Ishikawa (cell line): ENCODE measurements at regions not wholly inside any gene's neighbourhood (a gene's known extent, or its start where the extent isn't known, plus 50 kb on each side); places are given as distances from the start of the nearest gene placed in this dataset.

ENCODE experiments used
- CEBPB ChIP-seq: IDR thresholded peaks from 2 replicates; pipeline ENCODE4 v1.6.1; 2012
- CREB1 ChIP-seq: IDR thresholded peaks from 2 replicates; pipeline ENCODE4 v1.6.1; 2012; ENCODE audit warnings: low read depth
- EGR1 ChIP-seq: IDR thresholded peaks from 2 replicates; pipeline ENCODE4 v1.6.1; 2012
- EP300 ChIP-seq: IDR thresholded peaks from 2 replicates; pipeline ENCODE4 v1.6.1; 2012; ENCODE audit warnings: borderline replicate concordance
- FOXM1 ChIP-seq: IDR thresholded peaks from 2 replicates; pipeline ENCODE4 v1.6.1; 2012; ENCODE audit warnings: low read depth, borderline replicate concordance
- MAX ChIP-seq: IDR thresholded peaks from 2 replicates; pipeline ENCODE4 v1.6.1; 2012
- NFIC ChIP-seq: IDR thresholded peaks from 2 replicates; pipeline ENCODE4 v1.6.1; 2012
- RAD21 ChIP-seq: IDR thresholded peaks from 2 replicates; pipeline ENCODE4 v1.6.1; 2012; ENCODE audit warnings: low read depth
- TAF1 ChIP-seq: IDR thresholded peaks from 2 replicates; pipeline ENCODE4 v1.6.1; 2012; ENCODE audit warnings: low read depth, mild to moderate bottlenecking
- TCF12 ChIP-seq: IDR thresholded peaks from 2 replicates; pipeline ENCODE4 v1.6.1; 2012; ENCODE audit warnings: low read depth
- TEAD4 ChIP-seq: IDR thresholded peaks from 2 replicates; pipeline ENCODE4 v1.6.1; 2012
- YY1 ChIP-seq: IDR thresholded peaks from 2 replicates; pipeline ENCODE4 v1.6.1; 2012; ENCODE audit warnings: low read depth
- ZBTB7A ChIP-seq: IDR thresholded peaks from 2 replicates; pipeline ENCODE4 v1.6.1; 2012; ENCODE audit warnings: low read depth
- TF ChIP-seq, protein P1 (sequence below): IDR thresholded peaks from 2 replicates; pipeline ENCODE4 v1.6.1; 2012; ENCODE audit warnings: low read depth, mild to moderate bottlenecking
- TF ChIP-seq, protein P2 (sequence below): IDR thresholded peaks from 2 replicates; pipeline ENCODE4 v1.6.1; 2012

DNA sequence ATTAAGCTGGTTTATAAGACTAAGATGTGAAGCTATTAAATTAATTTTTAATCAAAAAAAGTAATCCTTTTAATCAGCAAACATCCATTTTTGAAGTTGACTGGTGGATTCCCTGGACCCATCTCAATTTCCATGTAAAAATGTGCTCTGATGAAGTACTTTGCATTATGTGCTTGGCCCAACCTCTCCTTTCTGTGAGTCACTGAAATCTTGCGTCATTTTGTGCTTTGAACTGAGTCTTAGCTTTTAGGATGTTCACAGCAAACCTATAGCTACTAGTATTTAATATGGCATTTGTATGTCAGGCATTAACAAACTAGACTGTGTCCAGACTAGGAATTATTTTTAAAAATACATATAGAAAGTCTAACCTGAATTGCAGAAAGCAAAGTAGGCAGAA lies 55.0 kb upstream of the CDH12 start:
- TF ChIP-seq, protein P1, sequence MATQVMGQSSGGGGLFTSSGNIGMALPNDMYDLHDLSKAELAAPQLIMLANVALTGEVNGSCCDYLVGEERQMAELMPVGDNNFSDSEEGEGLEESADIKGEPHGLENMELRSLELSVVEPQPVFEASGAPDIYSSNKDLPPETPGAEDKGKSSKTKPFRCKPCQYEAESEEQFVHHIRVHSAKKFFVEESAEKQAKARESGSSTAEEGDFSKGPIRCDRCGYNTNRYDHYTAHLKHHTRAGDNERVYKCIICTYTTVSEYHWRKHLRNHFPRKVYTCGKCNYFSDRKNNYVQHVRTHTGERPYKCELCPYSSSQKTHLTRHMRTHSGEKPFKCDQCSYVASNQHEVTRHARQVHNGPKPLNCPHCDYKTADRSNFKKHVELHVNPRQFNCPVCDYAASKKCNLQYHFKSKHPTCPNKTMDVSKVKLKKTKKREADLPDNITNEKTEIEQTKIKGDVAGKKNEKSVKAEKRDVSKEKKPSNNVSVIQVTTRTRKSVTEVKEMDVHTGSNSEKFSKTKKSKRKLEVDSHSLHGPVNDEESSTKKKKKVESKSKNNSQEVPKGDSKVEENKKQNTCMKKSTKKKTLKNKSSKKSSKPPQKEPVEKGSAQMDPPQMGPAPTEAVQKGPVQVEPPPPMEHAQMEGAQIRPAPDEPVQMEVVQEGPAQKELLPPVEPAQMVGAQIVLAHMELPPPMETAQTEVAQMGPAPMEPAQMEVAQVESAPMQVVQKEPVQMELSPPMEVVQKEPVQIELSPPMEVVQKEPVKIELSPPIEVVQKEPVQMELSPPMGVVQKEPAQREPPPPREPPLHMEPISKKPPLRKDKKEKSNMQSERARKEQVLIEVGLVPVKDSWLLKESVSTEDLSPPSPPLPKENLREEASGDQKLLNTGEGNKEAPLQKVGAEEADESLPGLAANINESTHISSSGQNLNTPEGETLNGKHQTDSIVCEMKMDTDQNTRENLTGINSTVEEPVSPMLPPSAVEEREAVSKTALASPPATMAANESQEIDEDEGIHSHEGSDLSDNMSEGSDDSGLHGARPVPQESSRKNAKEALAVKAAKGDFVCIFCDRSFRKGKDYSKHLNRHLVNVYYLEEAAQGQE = no peak
- TF ChIP-seq, protein P2, sequence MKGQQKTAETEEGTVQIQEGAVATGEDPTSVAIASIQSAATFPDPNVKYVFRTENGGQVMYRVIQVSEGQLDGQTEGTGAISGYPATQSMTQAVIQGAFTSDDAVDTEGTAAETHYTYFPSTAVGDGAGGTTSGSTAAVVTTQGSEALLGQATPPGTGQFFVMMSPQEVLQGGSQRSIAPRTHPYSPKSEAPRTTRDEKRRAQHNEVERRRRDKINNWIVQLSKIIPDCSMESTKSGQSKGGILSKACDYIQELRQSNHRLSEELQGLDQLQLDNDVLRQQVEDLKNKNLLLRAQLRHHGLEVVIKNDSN = no peak
- TF ChIP-seq MAX (no peak), CEBPB (no peak; the same call in 1 of the 2 replicates), TEAD4 (no peak), YY1 (no peak), EP300 (no peak), TAF1 (no peak), NFIC (no peak), FOXM1 (no peak), TCF12 (no peak), RAD21 (no peak), CREB1 (no peak), EGR1 (no peak), ZBTB7A (no peak)
